ENCODE measurements at regions not wholly inside any gene's neighbourhood (a gene's known extent, or its start where the extent isn't known, plus 50 kb on each side); places are given as distances from the start of the nearest gene placed in this dataset.

- intact Hi-C loops (cut with DNase I; ENCODE audit: low total_unique reads) = no loop called here
- WGBS, 2 donors = 72 to 73% methylated on average over 11 to 13 of the region's 13 CpGs
- no peak for TF ChIP-seq POLR2A (IDR thresholded peaks at IDR 0.05)
- no peak for TF ChIP-seq CTCF (IDR thresholded peaks at IDR 0.05)
- DNase-seq (ENCODE audit: low spot score in 2 of 2) = peak in 1 of 2 donors; percentile 68
- H3K4me3 ChIP-seq (ENCODE audit: low read depth, poor library complexity, severe bottlenecking) = no peak overlapping the region
These were observed 301.1 kb upstream of the AJAP1 start for GRCh38 chr1:4353090-4353856.

GRCh38 chr1:4355839-4356238, 298.6 kb upstream of the AJAP1 start:
- DNase-seq (ENCODE audit: low spot score in 2 of 2) = peak in 1 of 2 donors; percentile 57
- WGBS, 2 donors = 54 to 65% methylated on average over 6 of the region's 6 CpGs
- TF ChIP-seq CTCF (IDR thresholded peaks at IDR 0.05) = no peak
- TF ChIP-seq POLR2A (IDR thresholded peaks at IDR 0.05) = no peak
- intact Hi-C loops (cut with DNase I; ENCODE audit: low total_unique reads) = no loop called here
- no peak overlapping the region for H3K4me3 ChIP-seq (ENCODE audit: low read depth, poor library complexity, severe bottlenecking)

GRCh38 chr1:4362314-4363044, 291.9 kb upstream of the AJAP1 start:
- 83 to 86% methylated on average over 22 of the region's 22 CpGs for WGBS, 2 donors
- intact Hi-C loops (cut with DNase I; ENCODE audit: low total_unique reads) = no loop called here
- DNase-seq (ENCODE audit: low spot score in 2 of 2) = no peak
- TF ChIP-seq POLR2A (IDR thresholded peaks at IDR 0.05) (no peak), CTCF (IDR thresholded peaks at IDR 0.05) (no peak)
- H3K4me3 ChIP-seq (ENCODE audit: low read depth, poor library complexity, severe bottlenecking) = no peak overlapping the region

- 90 to 95% methylated on average over 10 of the region's 10 CpGs for WGBS, 2 donors
- intact Hi-C loops (cut with DNase I; ENCODE audit: low total_unique reads) = no loop called here
- TF ChIP-seq CTCF (IDR thresholded peaks at IDR 0.05) = no peak
- TF ChIP-seq POLR2A (IDR thresholded peaks at IDR 0.05) = no peak
- DNase-seq (ENCODE audit: low spot score in 2 of 2) = no peak
- H3K4me3 ChIP-seq (ENCODE audit: low read depth, poor library complexity, severe bottlenecking) = no peak overlapping the region
These were observed 288.3 kb upstream of the AJAP1 start for GRCh38 chr1:4366091-4366490.

GRCh38 chr1:4367230-4367777, 287.1 kb upstream of the AJAP1 start:
- TF ChIP-seq CTCF (IDR thresholded peaks at IDR 0.05) (no peak), POLR2A (IDR thresholded peaks at IDR 0.05) (no peak)
- DNase-seq (ENCODE audit: low spot score in 2 of 2) = no peak
- H3K4me3 ChIP-seq (ENCODE audit: low read depth, poor library complexity, severe bottlenecking) = no peak overlapping the region

More at GRCh38 chr1:4367230-4367777, 287.1 kb upstream of the AJAP1 start:
- 89 to 90% methylated on average over 13 of the region's 13 CpGs for WGBS, 2 donors
- intact Hi-C loops (cut with DNase I; ENCODE audit: low total_unique reads) = no loop called here
